ENCODE measurements at regions not wholly inside any gene's neighbourhood (a gene's known extent, or its start where the extent isn't known, plus 50 kb on each side); places are given as distances from the start of the nearest gene placed in this dataset.
A peak's percentile ranks its signal among the peaks of the same experiment; 100 is the strongest.
"Not testable (repeated sequence)": the region's sequence is repeated elsewhere in the genome, so short reads cannot be mapped to it uniquely, and the experiment has no call there.

GRCh38 chr4:9679704-9680478 lies 101.5 kb upstream of the DRD5 start:
- H3K9me3 ChIP-seq: no peaks in the 10 kb centered on the region
- H3K4me3 ChIP-seq: no peak overlapping the region
- no peaks in the 10 kb centered on the region for H3K36me3 ChIP-seq
- TF ChIP-seq CTCF (IDR thresholded peaks at IDR 0.05): no peak
- TF ChIP-seq POLR2A (IDR thresholded peaks at IDR 0.05): no peak
- H3K27ac ChIP-seq: no peak overlapping the region
- H3K27me3 ChIP-seq: no peaks in the 10 kb centered on the region
- H3K4me1 ChIP-seq: no peaks in the 10 kb centered on the region
- no peak for DNase-seq

GRCh38 chr4:9683174-9683573 lies 98.3 kb upstream of the DRD5 start:
- DNase-seq, H3K9me3 ChIP-seq, H3K4me3 ChIP-seq, H3K27ac ChIP-seq, H3K4me1 ChIP-seq, H3K27me3 ChIP-seq, H3K36me3 ChIP-seq: not testable (repeated sequence)

- not testable (repeated sequence) for H3K9me3 ChIP-seq
Observed at GRCh38 chr4:9685016-9685415, 96.4 kb upstream of the DRD5 start.

GRCh38 chr4:9685692-9686091 lies 95.7 kb upstream of the DRD5 start:
- no peak overlapping the region for H3K4me3 ChIP-seq
- TF ChIP-seq CTCF (IDR thresholded peaks at IDR 0.05) (no peak), POLR2A (IDR thresholded peaks at IDR 0.05) (no peak)
- no peaks in the 10 kb centered on the region for H3K4me1 ChIP-seq
- H3K9me3 ChIP-seq: no peaks in the 10 kb centered on the region
- H3K27ac ChIP-seq: no peak overlapping the region
- DNase-seq: no peak
- no peaks in the 10 kb centered on the region for H3K36me3 ChIP-seq
- H3K27me3 ChIP-seq: no peaks in the 10 kb centered on the region

More at GRCh38 chr4:9685016-9685415, 96.4 kb upstream of the DRD5 start:
- H3K4me3 ChIP-seq, H3K27ac ChIP-seq, H3K4me1 ChIP-seq, H3K36me3 ChIP-seq, H3K27me3 ChIP-seq, DNase-seq: not testable (repeated sequence)

- H3K36me3 ChIP-seq, H3K9me3 ChIP-seq, H3K27me3 ChIP-seq, DNase-seq, H3K4me1 ChIP-seq: not testable (repeated sequence)
- Histone ChIP-seq H3K27ac (peak overlapping the region; percentile 69 to 87 (median 72)), H3K4me3 (peak overlapping the region; percentile 50 to 68 (median 60))
Observed at GRCh38 chr4:9690636-9691237, 90.7 kb upstream of the DRD5 start.

- Histone ChIP-seq H3K27ac (peak overlapping the region; percentile 69 to 87 (median 72)), H3K36me3 (no peaks in the 10 kb centered on the region), H3K4me3 (peak overlapping the region; percentile 50 to 68 (median 60)), H3K9me3 (no peaks in the 10 kb centered on the region), H3K4me1 (no peaks in the 10 kb centered on the region), H3K27me3 (no peaks in the 10 kb centered on the region)
- peak; percentile 89 to 98 (median 98) for DNase-seq
- no peak for TF ChIP-seq CTCF (IDR thresholded peaks at IDR 0.05)
- peak in 1 of 2 donors; percentile 44 for TF ChIP-seq POLR2A (IDR thresholded peaks at IDR 0.05)
Observed at GRCh38 chr4:9691238-9692065, 90.0 kb upstream of the DRD5 start.

- H3K27me3 ChIP-seq, H3K4me1 ChIP-seq, H3K27ac ChIP-seq, H3K9me3 ChIP-seq, DNase-seq, H3K4me3 ChIP-seq, H3K36me3 ChIP-seq: not testable (repeated sequence)
Observed at GRCh38 chr4:9692791-9693491, 88.5 kb upstream of the DRD5 start.

- not testable (repeated sequence) for H3K9me3 ChIP-seq, H3K36me3 ChIP-seq, H3K27ac ChIP-seq, H3K27me3 ChIP-seq, H3K4me3 ChIP-seq, H3K4me1 ChIP-seq, DNase-seq
Observed at GRCh38 chr4:9694403-9694802, 87.0 kb upstream of the DRD5 start.
